ENCODE measurements at regions not wholly inside any gene's neighbourhood (a gene's known extent, or its start where the extent isn't known, plus 50 kb on each side); places are given as distances from the start of the nearest gene placed in this dataset.

- TF ChIP-seq NFAT5 (CRISPR knock-in tag; IDR thresholded peaks at IDR 0.05), result no peak
- no peak for TF ChIP-seq IRF1 (CRISPR knock-in tag; IDR thresholded peaks at IDR 0.05; ENCODE audit: low read depth)
- no peak for TF ChIP-seq REL (CRISPR knock-in tag; conservative IDR thresholded peaks at IDR 0.05)
- no peak for TF ChIP-seq ATM (IDR thresholded peaks at IDR 0.05; ENCODE audit: borderline replicate concordance)
- no peak for TF ChIP-seq HIC2 (CRISPR knock-in tag; IDR thresholded peaks at IDR 0.05; ENCODE audit: low read depth)
- TF ChIP-seq STAT6 (CRISPR knock-in tag; IDR thresholded peaks at IDR 0.05; ENCODE audit: borderline replicate concordance), result no peak
These were observed 255.5 kb downstream of the NEBL start (continued) for GRCh38 chr10:20641605-20642004.

Measured in HepG2 (cell line).